K562 (cell line): ENCODE measurements at regions not wholly inside any gene's neighbourhood (a gene's known extent, or its start where the extent isn't known, plus 50 kb on each side); places are given as distances from the start of the nearest gene placed in this dataset.
A peak's percentile ranks its signal among the peaks of the same experiment; 100 is the strongest.

Source experiments
- ATAC-seq: fragments of 200-7000 bp; cut with Tn5 transposase; 3 replicates; pipeline ENCODE4 v1.9.1; 2020; ENCODE audit warnings: moderate library complexity
- BruUV-seq: library from RNA; stranded (reverse); fragments of 400-500 nt; replicated peaks from 2 replicates; lab custom pipeline; 2021; lab: Mats Ljungman, UMichigan
- CTCF ChIA-PET: fragments of 300-600 bp; formaldehyde crosslinking; extraction: SDS; loops from one replicate; lab custom pipeline; 2021; ENCODE audit warnings: low intra/inter-chr PET ratio; lab: Yijun Ruan, JAX
- POLR2A ChIA-PET: fragments of 300-600, 350-650 bp; sonication (Branson Sonifier 250); formaldehyde crosslinking; extraction: SDS; loops from one replicate; lab custom pipeline; 2021; ENCODE audit warnings: antibody characterized with exemption, inconsistent platforms; lab: Yijun Ruan, JAX
- DNase-seq, 4 experiments: peaks; one replicate each; pipeline versions ENCODE4 v3.0.0 to v3.0.0-alpha.2; 2011 to 2018; ENCODE audit warnings: low spot score in 3 of 4, mixed read lengths in 3 of 4; ENCODE audit errors: extremely low read depth in 1 of 4
- FAIRE-seq: peaks from 2 replicates; lab custom pipeline; 2011; peaks lifted over from hg19 to GRCh38; lab: Jason Lieb, UNC
- H2AFZ ChIP-seq: 2 replicates; pipeline ENCODE4 v1.6.0; 2011; ENCODE audit warnings: low read depth, low read length, control low read depth, inconsistent platforms
- H3K27ac ChIP-seq: fragments of 200-600 bp; 3 replicates; pipeline ENCODE4 v1.8.0; 2011; ENCODE audit warnings: low read depth, mild to moderate bottlenecking, control low read depth, inconsistent platforms, low read length, moderate library complexity, mixed read lengths; ENCODE audit errors: extremely low read depth
- H3K27me3 ChIP-seq, 2 experiments: fragments of 300-600 bp in 1 of 2; 2 replicates in 1 of 2; 3 replicates in 1 of 2; pipeline versions ENCODE4 v1.6.0 to v1.8.0; 2011; ENCODE audit warnings: inconsistent platforms in 2 of 2, low read length in 2 of 2, mild to moderate bottlenecking in 1 of 2, mixed read lengths in 1 of 2, moderate library complexity in 1 of 2; ENCODE audit not compliant: control insufficient read depth in 2 of 2, insufficient read depth in 2 of 2
- H3K36me3 ChIP-seq: fragments of 300-600 bp; 3 replicates; pipeline ENCODE4 v1.8.0; 2011; ENCODE audit warnings: mild to moderate bottlenecking, low read length, inconsistent platforms; ENCODE audit not compliant: control insufficient read depth, insufficient read depth
- H3K4me1 ChIP-seq, 2 experiments: fragments of 200-600 bp in 1 of 2; replicated peaks in 1 of 2; 2 replicates in 1 of 2; 3 replicates in 1 of 2; pipeline versions ENCODE4 v1.5.1 to v1.8.0; 2011; ENCODE audit warnings: inconsistent platforms in 2 of 2, low read length in 2 of 2, mild to moderate bottlenecking in 1 of 2, mixed read lengths in 1 of 2, moderate library complexity in 1 of 2; ENCODE audit not compliant: control insufficient read depth in 2 of 2, insufficient read depth in 2 of 2
- H3K4me2 ChIP-seq: 2 replicates; pipeline ENCODE4 v1.6.1; 2011; ENCODE audit warnings: low read length, control low read depth, inconsistent platforms, mixed read lengths; ENCODE audit not compliant: insufficient read depth
- H3K4me3 ChIP-seq: fragments of 200-600 bp; sonication (generic), shearing (Covaris generic); 2 replicates; pipeline ENCODE4 v1.5.1; 2016; ENCODE audit warnings: control low read depth, inconsistent platforms
- H3K79me2 ChIP-seq: fragments of 200-600 bp; 3 replicates; pipeline ENCODE4 v1.8.0; 2011; ENCODE audit warnings: low read length, inconsistent platforms; ENCODE audit not compliant: control insufficient read depth, insufficient read depth
- H3K9ac ChIP-seq, 2 experiments: 2 replicates each; pipeline versions ENCODE4 v1.6.0 to v1.6.1; 2011; ENCODE audit warnings: low read depth in 2 of 2, low read length in 2 of 2, control low read depth in 1 of 2, inconsistent platforms in 1 of 2, mild to moderate bottlenecking in 1 of 2, mixed read lengths in 1 of 2; ENCODE audit not compliant: insufficient read depth in 1 of 2
- H3K9me1 ChIP-seq: one replicate; pipeline ENCODE4 v1.6.0; 2011; ENCODE audit warnings: inconsistent platforms, mild to moderate bottlenecking, low read length, moderate library complexity; ENCODE audit not compliant: control insufficient read depth, insufficient read depth
- H3K9me3 ChIP-seq: replicated peaks from 2 replicates; pipeline ENCODE4 v1.5.1; 2011; ENCODE audit warnings: low read depth, low read length, inconsistent platforms; ENCODE audit not compliant: control insufficient read depth, insufficient read depth
- H4K20me1 ChIP-seq: replicated peaks from 2 replicates; pipeline ENCODE4 v1.6.1; 2011; ENCODE audit warnings: low read length, inconsistent platforms, mixed read lengths; ENCODE audit not compliant: control insufficient read depth, insufficient read depth
- ASH1L ChIP-seq: fragments of 450-650 bp; IDR thresholded peaks from 2 replicates; pipeline ENCODE4 v1.6.1; 2018; ENCODE audit warnings: borderline replicate concordance, mild to moderate bottlenecking, low read depth; ENCODE audit not compliant: partially characterized antibody
- BHLHE40 ChIP-seq: IDR thresholded peaks from 2 replicates; pipeline ENCODE4 v1.6.1; 2011; ENCODE audit warnings: low read length, improper control_type of control experiment
- CTBP1 ChIP-seq: fragments of 450-650 bp; IDR thresholded peaks from 2 replicates; pipeline ENCODE4 v1.6.1; 2016; ENCODE audit warnings: borderline replicate concordance
- L3MBTL2 ChIP-seq: fragments of 450-650 bp; IDR thresholded peaks from 2 replicates; pipeline ENCODE4 v1.6.1; 2016; ENCODE audit warnings: mild to moderate bottlenecking, moderate library complexity
- PURB ChIP-seq: sonication (generic); formaldehyde crosslinking; IDR thresholded peaks from 2 replicates; pipeline ENCODE4 v1.9.0; 2021; ENCODE audit warnings: low read depth, mild to moderate bottlenecking, missing genetic modification reagents
- SRF ChIP-seq, 2 experiments: fragments of 250-450, 450-650 bp in 1 of 2; sonication (Bioruptor Pico) in 1 of 2; sonication (generic) in 1 of 2; formaldehyde crosslinking; IDR thresholded peaks; 2 replicates each; pipeline versions ENCODE4 v1.5.0 to v1.5.1; 2020 to 2022; ENCODE audit warnings: mild to moderate bottlenecking in 1 of 2, missing genetic modification reagents in 1 of 2
- WGBS: fragments of 100-300 bp; shearing (Covaris generic); methylation state at CpG from one replicate; pipeline ENCODE4 v1.1.6; 2016; ENCODE audit warnings: low coverage, mixed read lengths; ENCODE audit not compliant: insufficient coverage; ENCODE audit errors: missing lambda C conversion rate; 5-methylcytosine and 5-hydroxymethylcytosine counted together
- in situ Hi-C: fragments of 300-500 bp; cut with MboI; formaldehyde crosslinking; loops from 4 replicates; pipeline ENCODE4 v1.15.0; 2018; ENCODE audit warnings: inconsistent platforms, mixed read lengths
- intact Hi-C: fragments of 100-400 bp; cut with micrococcal nuclease; formaldehyde crosslinking; loops from 2 replicates; pipeline ENCODE4 v1.14.2; 2022
- TF ChIP-seq, protein P1 (sequence below): fragments of 450-650 bp; conservative IDR thresholded peaks from 2 replicates; pipeline ENCODE4 v1.6.1; 2016; ENCODE audit warnings: missing genetic modification characterization, low read depth, mild to moderate bottlenecking, control low read depth, missing compliant biosample characterization

GRCh38 chr17:79497777-79498348, 113.0 kb downstream of the RBFOX3 start (continued):
- TF ChIP-seq PURB (CRISPR knock-in tag) (no peak), ASH1L (no peak)

GRCh38 chr17:79496422-79497005, 114.3 kb downstream of the RBFOX3 start:
- ATAC-seq: no peak
- Histone ChIP-seq H2AFZ (no peak overlapping the region), H3K36me3 (no peaks in the 10 kb centered on the region), H3K79me2 (no peaks in the 10 kb centered on the region), H3K4me3 (no peak overlapping the region), H3K4me1 (peaks cover 0 to 5% of the 10 kb centered on the region in 2 experiments; a peak in 3 of 5 replicates), H3K9me3 (no peaks in the 10 kb centered on the region), H3K27ac (no peak overlapping the region), H3K9me1 (no peaks in the 10 kb centered on the region), H3K9ac (no peak overlapping the region; a peak in 1 of 4 replicates), H3K4me2 (no peak overlapping the region), H4K20me1 (0 out of 2 replicates have a peak, but pooled peaks cover 6% of the 10 kb centered on the region), H3K27me3 (peaks cover 0 to 18% of the 10 kb centered on the region in 2 experiments; a peak in 2 of 5 replicates)
- 2% methylated on average over 13 of the region's 13 CpGs for WGBS
- no peak for FAIRE-seq
- intact Hi-C loops (no loop called here), in situ Hi-C loops (no loop called here)
- no peak for DNase-seq
- ChIA-PET POLR2A (interaction anchor here (0.6 to 0.7 kb wide), 3 partner anchors 9 to 912 kb away, joined by 3 read pairs; no protein-coding TSS in a partner anchor), CTCF (no interaction called here)
- BruUV-seq: no TSS peak
- TF ChIP-seq CTBP1 (0 out of 2 replicates have a peak, but pooled peaks have one; percentile 10), SRF (CRISPR knock-in tag; IDR thresholded peaks at IDR 0.05) (no peak), L3MBTL2 (0 out of 2 replicates have a peak, but pooled peaks have one; percentile 19), BHLHE40 (peak; percentile 59; the same call in 1 of the 2 replicates)
- TF ChIP-seq, protein P1, sequence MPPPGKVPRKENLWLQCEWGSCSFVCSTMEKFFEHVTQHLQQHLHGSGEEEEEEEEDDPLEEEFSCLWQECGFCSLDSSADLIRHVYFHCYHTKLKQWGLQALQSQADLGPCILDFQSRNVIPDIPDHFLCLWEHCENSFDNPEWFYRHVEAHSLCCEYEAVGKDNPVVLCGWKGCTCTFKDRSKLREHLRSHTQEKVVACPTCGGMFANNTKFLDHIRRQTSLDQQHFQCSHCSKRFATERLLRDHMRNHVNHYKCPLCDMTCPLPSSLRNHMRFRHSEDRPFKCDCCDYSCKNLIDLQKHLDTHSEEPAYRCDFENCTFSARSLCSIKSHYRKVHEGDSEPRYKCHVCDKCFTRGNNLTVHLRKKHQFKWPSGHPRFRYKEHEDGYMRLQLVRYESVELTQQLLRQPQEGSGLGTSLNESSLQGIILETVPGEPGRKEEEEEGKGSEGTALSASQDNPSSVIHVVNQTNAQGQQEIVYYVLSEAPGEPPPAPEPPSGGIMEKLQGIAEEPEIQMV (tag): 0 out of 2 replicates have a peak, but pooled peaks have one; percentile 25
